GM23338 (cell line): ENCODE measurements at regions not wholly inside any gene's neighbourhood (a gene's known extent, or its start where the extent isn't known, plus 50 kb on each side); places are given as distances from the start of the nearest gene placed in this dataset.

ENCODE experiments used
- ATAC-seq: fragments of 200-7000 bp; cut with Tn5 transposase; 3 replicates; pipeline ENCODE4 v1.9.1; 2020
- DNase-seq: peaks from one replicate; pipeline ENCODE4 v3.0.0-alpha.2; 2015; ENCODE audit warnings: low spot score
- H2AFZ ChIP-seq: fragments of 200-600 bp; sonication (generic); 2 replicates; pipeline ENCODE4 v1.8.0; 2016; ENCODE audit warnings: antibody characterized with exemption, mild to moderate bottlenecking, moderate library complexity
- H3F3A ChIP-seq: fragments of 200-600 bp; sonication (generic); replicated peaks from 2 replicates; pipeline ENCODE4 v1.8.0; 2017; ENCODE audit warnings: antibody characterized with exemption, mixed run types, low read depth
- H3K27ac ChIP-seq: fragments of 200-600 bp; sonication (generic); 2 replicates; pipeline ENCODE4 v1.6.1; 2016; ENCODE audit warnings: low read depth
- H3K27me3 ChIP-seq: fragments of 200-600 bp; sonication (generic); 2 replicates; pipeline ENCODE4 v1.8.0; 2016; ENCODE audit warnings: mild to moderate bottlenecking, mixed run types, moderate library complexity; ENCODE audit not compliant: insufficient read depth
- H3K36me3 ChIP-seq: fragments of 200-600 bp; sonication (generic); 2 replicates; pipeline ENCODE4 v1.8.0; 2016; ENCODE audit warnings: mild to moderate bottlenecking; ENCODE audit not compliant: insufficient read depth
- H3K4me1 ChIP-seq: fragments of 200-600 bp; sonication (generic); 2 replicates; pipeline ENCODE4 v1.8.0; 2016; ENCODE audit warnings: mild to moderate bottlenecking, moderate library complexity; ENCODE audit not compliant: insufficient read depth
- H3K4me2 ChIP-seq: fragments of 200-600 bp; sonication (generic); 2 replicates; pipeline ENCODE4 v1.7.1; 2017; ENCODE audit warnings: mixed run types
- H3K4me3 ChIP-seq: fragments of 200-600 bp; sonication (generic); 2 replicates; pipeline ENCODE4 v1.6.1; 2016; ENCODE audit warnings: mixed run types
- H3K79me2 ChIP-seq: fragments of 200-600 bp; sonication (generic); replicated peaks from 2 replicates; pipeline ENCODE4 v1.8.0; 2017; ENCODE audit warnings: mild to moderate bottlenecking; ENCODE audit not compliant: insufficient read depth
- H3K9me2 ChIP-seq: fragments of 200-600 bp; sonication (generic); 2 replicates; pipeline ENCODE4 v1.8.0; 2017; ENCODE audit not compliant: insufficient read depth
- H4K20me1 ChIP-seq: fragments of 200-600 bp; sonication (generic); replicated peaks from 2 replicates; pipeline ENCODE4 v1.8.0; 2017; ENCODE audit warnings: mild to moderate bottlenecking; ENCODE audit not compliant: insufficient read depth
- H3K27ac Mint-ChIP-seq: 2 replicates; pipeline ENCODE4 v1.8.0; 2020; ENCODE audit warnings: inconsistent platforms, mild to moderate bottlenecking, moderate library complexity, mixed read lengths
- H3K27me3 Mint-ChIP-seq: 3 replicates; pipeline ENCODE4 v1.8.0; 2022; ENCODE audit warnings: low read depth, mild to moderate bottlenecking, moderate library complexity, mixed read lengths, inconsistent platforms; ENCODE audit not compliant: insufficient read depth, poor library complexity
- H3K36me3 Mint-ChIP-seq: 3 replicates; pipeline ENCODE4 v1.8.0; 2021; ENCODE audit warnings: low read depth, mild to moderate bottlenecking, inconsistent platforms, moderate library complexity, mixed read lengths
- H3K4me1 Mint-ChIP-seq: 3 replicates; pipeline ENCODE4 v1.8.0; 2020; ENCODE audit warnings: mild to moderate bottlenecking, inconsistent platforms, mixed read lengths
- H3K4me3 Mint-ChIP-seq: 3 replicates; pipeline ENCODE4 v1.8.0; 2021; ENCODE audit warnings: moderate library complexity, mild to moderate bottlenecking, inconsistent platforms, mixed read lengths
- H3K9me3 Mint-ChIP-seq: 3 replicates; pipeline ENCODE4 v1.8.0; 2020; ENCODE audit warnings: moderate library complexity, mild to moderate bottlenecking, inconsistent platforms, mixed read lengths
- CREB1 ChIP-seq: fragments of 250-450 bp; sonication (Bioruptor Pico); IDR thresholded peaks from 2 replicates; pipeline ENCODE4 v1.5.0; 2020; ENCODE audit warnings: low read depth, mild to moderate bottlenecking, moderate library complexity
- CTCF ChIP-seq, 2 experiments: fragments of 200-600 bp in 1 of 2; sonication (generic) in 1 of 2; conservative IDR thresholded peaks; 2 replicates each; pipeline versions ENCODE4 v1.5.1 to v1.6.1; 2016 to 2017; ENCODE audit warnings: antibody characterized with exemption in 2 of 2, low read depth in 2 of 2, mild to moderate bottlenecking in 2 of 2, moderate library complexity in 1 of 2
- EZH2 ChIP-seq: fragments of 200-600 bp; sonication (generic); IDR thresholded peaks from one replicate; pipeline ENCODE4 v1.8.0; 2017; ENCODE audit warnings: antibody characterized with exemption, mild to moderate bottlenecking, low read depth; ENCODE audit not compliant: unreplicated experiment
- EZH2phosphoT487 ChIP-seq: fragments of 200-600 bp; sonication (generic); IDR thresholded peaks from one replicate; pipeline ENCODE4 v1.8.1; 2018; ENCODE audit warnings: antibody characterized with exemption; ENCODE audit not compliant: unreplicated experiment
- JUNB ChIP-seq: IDR thresholded peaks from one replicate; pipeline ENCODE4 v1.6.1; 2016; ENCODE audit warnings: antibody characterized with exemption; ENCODE audit not compliant: unreplicated experiment
- NANOG ChIP-seq: IDR thresholded peaks from 2 replicates; pipeline ENCODE4 v1.6.1; 2016; ENCODE audit warnings: antibody characterized with exemption, borderline replicate concordance
- POLR2AphosphoS5 ChIP-seq: IDR thresholded peaks from 2 replicates; pipeline ENCODE4 v1.6.1; 2016; ENCODE audit warnings: antibody characterized with exemption, low read depth
- REST ChIP-seq: IDR thresholded peaks from one replicate; pipeline ENCODE4 v1.6.1; 2018; ENCODE audit warnings: antibody characterized with exemption; ENCODE audit not compliant: unreplicated experiment
- ZNF114 ChIP-seq: fragments of 250-450 bp; sonication (Bioruptor Pico); IDR thresholded peaks from 2 replicates; pipeline ENCODE4 v1.5.0; 2020; ENCODE audit warnings: mild to moderate bottlenecking, moderate library complexity
- ZNF331 ChIP-seq: fragments of 250-450 bp; sonication (Bioruptor Pico); IDR thresholded peaks from 2 replicates; pipeline ENCODE4 v1.5.0; 2020; ENCODE audit warnings: low read depth, mild to moderate bottlenecking, moderate library complexity
- ZNF462 ChIP-seq: fragments of 250-450 bp; sonication (Bioruptor Pico); IDR thresholded peaks from 2 replicates; pipeline ENCODE4 v1.5.0; 2020; ENCODE audit warnings: mild to moderate bottlenecking, moderate library complexity

- peaks cover 13% of the 10 kb centered on the region; the same call in 2 of the 3 replicates for H3K4me1 Mint-ChIP-seq
- Histone ChIP-seq H3K36me3 (no peaks in the 10 kb centered on the region), H3K4me1 (0 out of 2 replicates have a peak, but pooled peaks cover 6% of the 10 kb centered on the region), H3K79me2 (no peaks in the 10 kb centered on the region), H3K4me3 (no peak overlapping the region), H3K27ac (no peak overlapping the region), H3F3A (no peaks in the 10 kb centered on the region), H3K9me2 (no peaks in the 10 kb centered on the region; the same call in 1 of the 2 replicates), H2AFZ (no peak overlapping the region), H3K4me2 (no peak overlapping the region), H4K20me1 (no peaks in the 10 kb centered on the region), H3K27me3 (no peaks in the 10 kb centered on the region)
- no peak for DNase-seq
- H3K27ac Mint-ChIP-seq, result no peak overlapping the region
- no peak overlapping the region for H3K4me3 Mint-ChIP-seq
- peaks cover 7% of the 10 kb centered on the region for H3K27me3 Mint-ChIP-seq
- no peaks in the 10 kb centered on the region for H3K36me3 Mint-ChIP-seq
- no peak for TF ChIP-seq POLR2AphosphoS5
- TF ChIP-seq ZNF114 (CRISPR knock-in tag), result no peak
- no peak for TF ChIP-seq EZH2phosphoT487
- no peak for TF ChIP-seq ZNF331
- H3K9me3 Mint-ChIP-seq, result 0 out of 3 replicates have a peak, but pooled peaks cover 4% of the 10 kb centered on the region
- ATAC-seq, result no peak
These were observed 320.3 kb upstream of the CLINT1 start for GRCh38 chr5:158179271-158179670.

GRCh38 chr5:158178535-158178934 is 319.6 kb upstream of the CLINT1 start:
- H3K27ac Mint-ChIP-seq, result peak overlapping the region; percentile 20; the same call in 1 of the 2 replicates
- no peak for TF ChIP-seq CTCF (conservative IDR thresholded peaks at IDR 0.05; ENCODE audit: low read depth in 2 of 2)
- TF ChIP-seq JUNB, result no peak
- TF ChIP-seq REST, result no peak
- no peak for TF ChIP-seq EZH2
- TF ChIP-seq NANOG, result no peak
- no peak for TF ChIP-seq CREB1 (CRISPR knock-in tag)
- no peak for TF ChIP-seq EZH2phosphoT487
- TF ChIP-seq POLR2AphosphoS5, result no peak
- TF ChIP-seq ZNF114 (CRISPR knock-in tag), result no peak
- TF ChIP-seq ZNF462, result no peak

More at GRCh38 chr5:158178535-158178934, 319.6 kb upstream of the CLINT1 start:
- H2AFZ ChIP-seq, result peak overlapping the region; percentile 59; the same call in 1 of the 2 replicates
- no peaks in the 10 kb centered on the region for H3K36me3 Mint-ChIP-seq
- H3K4me1 ChIP-seq, result 0 out of 2 replicates have a peak, but pooled peaks cover 6% of the 10 kb centered on the region
- H3K79me2 ChIP-seq, result no peaks in the 10 kb centered on the region
- H3K27me3 Mint-ChIP-seq, result peaks cover 6% of the 10 kb centered on the region
- no peak overlapping the region for H3K4me2 ChIP-seq
- H3K4me3 Mint-ChIP-seq, result no peak overlapping the region
- DNase-seq (no peak), ATAC-seq (peak; percentile 18; the same call in 1 of the 3 replicates)
- H3F3A ChIP-seq, result no peaks in the 10 kb centered on the region
- H4K20me1 ChIP-seq, result no peaks in the 10 kb centered on the region
- peaks cover 15% of the 10 kb centered on the region; the same call in 2 of the 3 replicates for H3K4me1 Mint-ChIP-seq
- no peaks in the 10 kb centered on the region for H3K36me3 ChIP-seq
- H3K9me2 ChIP-seq, result no peaks in the 10 kb centered on the region; the same call in 1 of the 2 replicates
- H3K27ac ChIP-seq, result no peak overlapping the region
- no peaks in the 10 kb centered on the region for H3K27me3 ChIP-seq
- H3K9me3 Mint-ChIP-seq, result 0 out of 3 replicates have a peak, but pooled peaks cover 4% of the 10 kb centered on the region
- H3K4me3 ChIP-seq, result no peak overlapping the region
